SU-DHL-6 (cell line): ENCODE measurements at regions not wholly inside any gene's neighbourhood (a gene's known extent, or its start where the extent isn't known, plus 50 kb on each side); places are given as distances from the start of the nearest gene placed in this dataset.

Experiments used
- H2AFZ ChIP-seq: fragments of 200-600 bp; sonication (generic); 2 replicates; pipeline ENCODE4 v1.6.1; 2014; ENCODE audit warnings: low read depth, mild to moderate bottlenecking, moderate library complexity, mixed read lengths, antibody characterized with exemption, low read length; ENCODE audit not compliant: severe bottlenecking
- H3F3A ChIP-seq: fragments of 200-600 bp; shearing (Covaris generic); 2 replicates; pipeline ENCODE4 v1.6.0; 2016; ENCODE audit warnings: antibody characterized with exemption, mild to moderate bottlenecking; ENCODE audit not compliant: insufficient read depth
- H3K27ac ChIP-seq: fragments of 200-600 bp; sonication (generic); 2 replicates; pipeline ENCODE4 v1.5.1; 2016; ENCODE audit warnings: low read depth, mild to moderate bottlenecking, low read length, moderate library complexity, mixed read lengths
- H3K27me3 ChIP-seq: fragments of 200-600 bp; sonication (generic), shearing (Covaris generic); 2 replicates; pipeline ENCODE4 v1.6.0; 2014; ENCODE audit warnings: mild to moderate bottlenecking, low read length
- H3K36me3 ChIP-seq: fragments of 200-600 bp; sonication (generic); 2 replicates; pipeline ENCODE4 v1.6.1; 2014; ENCODE audit warnings: mild to moderate bottlenecking, low read length, mixed read lengths
- H3K4me2 ChIP-seq: fragments of 300-600, 200-600 bp; shearing (Covaris generic), sonication (generic); 2 replicates; pipeline ENCODE4 v1.6.0; 2014; ENCODE audit warnings: low read length, low read depth, mild to moderate bottlenecking; ENCODE audit not compliant: poor library complexity, severe bottlenecking
- H3K4me3 ChIP-seq: fragments of 200-600 bp; sonication (generic); 2 replicates; pipeline ENCODE4 v1.5.1; 2014; ENCODE audit warnings: antibody characterized with exemption, low read length, mild to moderate bottlenecking, mixed read lengths; ENCODE audit not compliant: insufficient read depth, poor library complexity, severe bottlenecking
- H3K79me2 ChIP-seq: fragments of 200-600 bp; sonication (generic); 2 replicates; pipeline ENCODE4 v1.6.1; 2014; ENCODE audit warnings: mild to moderate bottlenecking, low read length, moderate library complexity; ENCODE audit not compliant: insufficient read depth
- H3K9ac ChIP-seq: fragments of 200-600 bp; sonication (generic); 2 replicates; pipeline ENCODE4 v1.7.0; 2014; ENCODE audit warnings: mild to moderate bottlenecking, low read length
- H3K9me2 ChIP-seq: fragments of 200-600 bp; sonication (generic); replicated peaks from 2 replicates; pipeline ENCODE4 v1.6.1; 2014; ENCODE audit warnings: low read length; ENCODE audit not compliant: insufficient read depth
- H3K9me3 ChIP-seq: fragments of 200-600 bp; sonication (generic); 2 replicates; pipeline ENCODE4 v1.6.1; 2014; ENCODE audit warnings: low read length, mixed read lengths; ENCODE audit not compliant: insufficient read depth
- H4K20me1 ChIP-seq: fragments of 200-600 bp; sonication (generic); 2 replicates; pipeline ENCODE4 v1.6.1; 2014; ENCODE audit warnings: low read depth, mild to moderate bottlenecking, antibody characterized with exemption, low read length, moderate library complexity, mixed read lengths
- EZH2phosphoT487 ChIP-seq: fragments of 200-600 bp; sonication (generic), shearing (Covaris generic); conservative IDR thresholded peaks from 2 replicates; pipeline ENCODE4 v1.6.1; 2018; ENCODE audit warnings: mild to moderate bottlenecking, antibody characterized with exemption, low read length, moderate library complexity, mixed read lengths
- TF ChIP-seq, protein P1 (sequence below): fragments of 200-600 bp; sonication (generic); IDR thresholded peaks from one replicate; pipeline ENCODE4 v1.5.1; 2017; ENCODE audit warnings: antibody characterized with exemption, mild to moderate bottlenecking, low read length, moderate library complexity; ENCODE audit not compliant: insufficient read depth, poor library complexity, severe bottlenecking

DNA sequence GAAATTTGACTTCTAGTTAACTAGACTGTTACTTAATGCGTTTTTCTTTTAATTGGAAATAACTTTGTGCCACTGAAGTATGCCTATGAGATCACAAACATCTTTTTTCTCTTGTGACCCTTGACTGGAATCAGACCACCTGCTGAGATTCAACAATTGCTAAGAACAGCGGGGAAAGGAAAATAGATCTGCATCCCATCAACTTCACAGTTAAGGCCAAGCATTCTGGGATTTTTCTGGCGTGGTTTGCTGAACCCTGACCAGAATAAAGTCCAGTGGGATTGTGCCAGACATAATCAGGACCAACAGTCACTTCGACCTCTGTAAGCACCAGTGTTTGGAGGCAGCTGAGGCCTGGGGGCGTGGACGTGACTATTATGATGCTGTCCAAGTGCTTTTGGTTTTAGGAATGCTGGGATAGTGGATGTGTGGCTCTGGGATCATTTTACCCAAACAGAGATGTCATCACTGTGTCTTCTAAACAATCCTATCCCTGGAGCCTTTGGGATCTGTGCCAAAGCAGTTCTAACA is 373.3 kb upstream of the PRKCQ start:
- TF ChIP-seq, protein P1, sequence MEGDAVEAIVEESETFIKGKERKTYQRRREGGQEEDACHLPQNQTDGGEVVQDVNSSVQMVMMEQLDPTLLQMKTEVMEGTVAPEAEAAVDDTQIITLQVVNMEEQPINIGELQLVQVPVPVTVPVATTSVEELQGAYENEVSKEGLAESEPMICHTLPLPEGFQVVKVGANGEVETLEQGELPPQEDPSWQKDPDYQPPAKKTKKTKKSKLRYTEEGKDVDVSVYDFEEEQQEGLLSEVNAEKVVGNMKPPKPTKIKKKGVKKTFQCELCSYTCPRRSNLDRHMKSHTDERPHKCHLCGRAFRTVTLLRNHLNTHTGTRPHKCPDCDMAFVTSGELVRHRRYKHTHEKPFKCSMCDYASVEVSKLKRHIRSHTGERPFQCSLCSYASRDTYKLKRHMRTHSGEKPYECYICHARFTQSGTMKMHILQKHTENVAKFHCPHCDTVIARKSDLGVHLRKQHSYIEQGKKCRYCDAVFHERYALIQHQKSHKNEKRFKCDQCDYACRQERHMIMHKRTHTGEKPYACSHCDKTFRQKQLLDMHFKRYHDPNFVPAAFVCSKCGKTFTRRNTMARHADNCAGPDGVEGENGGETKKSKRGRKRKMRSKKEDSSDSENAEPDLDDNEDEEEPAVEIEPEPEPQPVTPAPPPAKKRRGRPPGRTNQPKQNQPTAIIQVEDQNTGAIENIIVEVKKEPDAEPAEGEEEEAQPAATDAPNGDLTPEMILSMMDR: no peak
- TF ChIP-seq EZH2phosphoT487: no peak
- Histone ChIP-seq H3K4me2 (no peak overlapping the region), H3K79me2 (no peaks in the 10 kb centered on the region)

GRCh38 chr10:6951732-6952131 is 371.7 kb upstream of the PRKCQ start:
- H3K4me3 ChIP-seq: no peak overlapping the region
- H3K9ac ChIP-seq: no peak overlapping the region
- no peak overlapping the region for H3K27ac ChIP-seq
- no peaks in the 10 kb centered on the region for H3K9me3 ChIP-seq
- H3K27me3 ChIP-seq: no peaks in the 10 kb centered on the region
- H3K4me2 ChIP-seq: no peak overlapping the region
- no peak overlapping the region for H2AFZ ChIP-seq
- no peaks in the 10 kb centered on the region for H3F3A ChIP-seq
- no peaks in the 10 kb centered on the region for H4K20me1 ChIP-seq
- no peaks in the 10 kb centered on the region for H3K79me2 ChIP-seq
- H3K9me2 ChIP-seq: no peaks in the 10 kb centered on the region
- TF ChIP-seq, protein P1: no peak
- TF ChIP-seq EZH2phosphoT487: no peak
- no peaks in the 10 kb centered on the region for H3K36me3 ChIP-seq

More for the DNA sequence above, 373.3 kb upstream of the PRKCQ start:
- H4K20me1 ChIP-seq: no peaks in the 10 kb centered on the region
- H3K27me3 ChIP-seq: no peaks in the 10 kb centered on the region
- no peak overlapping the region for H3K27ac ChIP-seq
- no peak overlapping the region for H2AFZ ChIP-seq
- no peak overlapping the region for H3K4me3 ChIP-seq
- no peaks in the 10 kb centered on the region for H3K36me3 ChIP-seq
- H3K9me3 ChIP-seq: no peaks in the 10 kb centered on the region
- no peaks in the 10 kb centered on the region for H3F3A ChIP-seq
- no peak overlapping the region for H3K9ac ChIP-seq
- H3K9me2 ChIP-seq: no peaks in the 10 kb centered on the region

DNA sequence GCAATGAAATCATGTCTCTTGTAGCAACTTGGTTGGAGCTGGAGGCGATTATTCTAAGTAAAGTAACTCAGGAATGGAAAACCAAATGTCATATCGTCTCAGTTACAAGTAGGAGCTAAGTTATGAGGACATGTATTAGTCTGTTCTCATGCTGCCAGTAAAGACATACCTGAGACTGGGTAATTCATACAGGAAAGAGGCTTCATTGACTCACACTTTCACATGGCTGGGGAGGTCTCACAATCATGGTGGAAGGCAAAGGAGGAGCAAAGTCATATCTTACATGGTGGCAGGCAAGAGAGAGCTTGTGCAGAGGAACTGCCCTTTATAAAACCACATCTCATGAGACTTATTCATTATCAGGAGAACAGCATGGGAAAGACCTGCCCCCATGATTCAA is 370.1 kb upstream of the PRKCQ start:
- TF ChIP-seq, protein P1: no peak
- no peak for TF ChIP-seq EZH2phosphoT487
- Histone ChIP-seq H3K79me2 (no peaks in the 10 kb centered on the region), H3F3A (no peaks in the 10 kb centered on the region), H3K27me3 (no peaks in the 10 kb centered on the region), H3K9me3 (no peaks in the 10 kb centered on the region), H4K20me1 (no peaks in the 10 kb centered on the region), H3K4me3 (no peak overlapping the region), H3K4me2 (no peak overlapping the region), H2AFZ (no peak overlapping the region), H3K27ac (no peak overlapping the region), H3K36me3 (no peaks in the 10 kb centered on the region), H3K9ac (no peak overlapping the region), H3K9me2 (no peaks in the 10 kb centered on the region)
